ENCODE measurements at regions not wholly inside any gene's neighbourhood (a gene's known extent, or its start where the extent isn't known, plus 50 kb on each side); places are given as distances from the start of the nearest gene placed in this dataset.

DNA sequence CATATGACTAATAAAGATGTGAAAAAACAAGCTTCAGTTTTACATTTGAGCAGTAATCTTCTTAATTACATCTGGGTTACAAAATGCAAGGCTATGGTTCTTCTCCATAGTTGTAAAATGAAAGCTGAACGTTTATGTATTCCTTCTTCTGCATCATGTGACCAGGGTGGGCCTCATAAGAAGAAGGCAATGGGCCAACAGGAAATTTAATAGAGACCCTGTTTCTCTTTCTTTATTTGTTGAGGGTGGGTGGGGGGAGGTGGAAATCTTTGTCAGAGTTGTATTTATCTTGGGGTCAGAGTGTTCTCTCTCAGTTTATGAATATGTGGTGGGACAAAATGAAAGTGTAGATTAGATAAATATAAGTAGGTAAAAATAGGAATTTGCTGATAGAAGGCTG is 418.8 kb downstream of the TLE4 start:
- TF ChIP-seq, protein P1, sequence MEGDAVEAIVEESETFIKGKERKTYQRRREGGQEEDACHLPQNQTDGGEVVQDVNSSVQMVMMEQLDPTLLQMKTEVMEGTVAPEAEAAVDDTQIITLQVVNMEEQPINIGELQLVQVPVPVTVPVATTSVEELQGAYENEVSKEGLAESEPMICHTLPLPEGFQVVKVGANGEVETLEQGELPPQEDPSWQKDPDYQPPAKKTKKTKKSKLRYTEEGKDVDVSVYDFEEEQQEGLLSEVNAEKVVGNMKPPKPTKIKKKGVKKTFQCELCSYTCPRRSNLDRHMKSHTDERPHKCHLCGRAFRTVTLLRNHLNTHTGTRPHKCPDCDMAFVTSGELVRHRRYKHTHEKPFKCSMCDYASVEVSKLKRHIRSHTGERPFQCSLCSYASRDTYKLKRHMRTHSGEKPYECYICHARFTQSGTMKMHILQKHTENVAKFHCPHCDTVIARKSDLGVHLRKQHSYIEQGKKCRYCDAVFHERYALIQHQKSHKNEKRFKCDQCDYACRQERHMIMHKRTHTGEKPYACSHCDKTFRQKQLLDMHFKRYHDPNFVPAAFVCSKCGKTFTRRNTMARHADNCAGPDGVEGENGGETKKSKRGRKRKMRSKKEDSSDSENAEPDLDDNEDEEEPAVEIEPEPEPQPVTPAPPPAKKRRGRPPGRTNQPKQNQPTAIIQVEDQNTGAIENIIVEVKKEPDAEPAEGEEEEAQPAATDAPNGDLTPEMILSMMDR (IDR thresholded peaks at IDR 0.05) = no peak
- no peak for TF ChIP-seq POLR2A (IDR thresholded peaks at IDR 0.05)
